ENCODE measurements at regions not wholly inside any gene's neighbourhood (a gene's known extent, or its start where the extent isn't known, plus 50 kb on each side); places are given as distances from the start of the nearest gene placed in this dataset.

DNA sequence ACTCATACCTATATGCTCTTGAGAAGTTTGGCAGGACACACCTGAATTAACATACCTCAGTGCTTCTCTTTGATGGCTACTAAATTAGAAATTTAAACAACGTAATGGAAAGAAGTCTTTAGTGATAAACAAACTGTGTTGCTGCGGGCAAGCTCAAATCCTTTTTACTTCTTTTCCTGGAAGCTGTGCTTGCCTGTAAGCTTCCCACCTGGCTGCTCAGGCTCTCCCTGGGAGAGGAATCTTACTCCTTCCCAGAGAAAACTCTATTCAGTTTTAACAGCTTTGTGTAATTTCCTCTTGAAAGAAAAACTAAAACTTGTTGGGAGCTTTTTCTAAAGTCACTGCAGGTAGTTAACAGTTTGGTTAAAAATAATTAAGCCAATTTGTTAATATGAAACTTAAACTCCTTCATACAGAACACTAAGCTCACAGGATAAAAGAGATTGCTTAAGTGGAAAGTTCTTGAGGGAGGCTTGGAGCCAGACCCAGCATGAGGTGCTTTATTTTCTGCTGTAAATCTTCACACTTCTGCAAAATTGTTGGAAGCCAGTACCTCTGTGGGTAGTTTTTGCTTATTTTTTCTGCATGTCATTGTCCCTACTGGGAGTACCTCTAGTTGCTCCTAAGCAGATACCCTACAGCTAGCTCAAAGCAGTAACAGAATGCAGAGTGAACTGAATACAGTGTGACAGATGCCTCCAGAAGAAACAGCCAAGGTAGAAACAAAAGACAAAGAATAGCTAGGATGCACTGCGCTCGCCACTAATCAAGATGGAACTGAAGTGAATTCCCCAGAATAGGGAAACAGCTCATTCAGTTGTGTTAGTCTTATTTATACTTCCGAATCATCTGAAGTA lies 1253.0 kb downstream of the PCDH17 start:
- TF ChIP-seq, protein P1, sequence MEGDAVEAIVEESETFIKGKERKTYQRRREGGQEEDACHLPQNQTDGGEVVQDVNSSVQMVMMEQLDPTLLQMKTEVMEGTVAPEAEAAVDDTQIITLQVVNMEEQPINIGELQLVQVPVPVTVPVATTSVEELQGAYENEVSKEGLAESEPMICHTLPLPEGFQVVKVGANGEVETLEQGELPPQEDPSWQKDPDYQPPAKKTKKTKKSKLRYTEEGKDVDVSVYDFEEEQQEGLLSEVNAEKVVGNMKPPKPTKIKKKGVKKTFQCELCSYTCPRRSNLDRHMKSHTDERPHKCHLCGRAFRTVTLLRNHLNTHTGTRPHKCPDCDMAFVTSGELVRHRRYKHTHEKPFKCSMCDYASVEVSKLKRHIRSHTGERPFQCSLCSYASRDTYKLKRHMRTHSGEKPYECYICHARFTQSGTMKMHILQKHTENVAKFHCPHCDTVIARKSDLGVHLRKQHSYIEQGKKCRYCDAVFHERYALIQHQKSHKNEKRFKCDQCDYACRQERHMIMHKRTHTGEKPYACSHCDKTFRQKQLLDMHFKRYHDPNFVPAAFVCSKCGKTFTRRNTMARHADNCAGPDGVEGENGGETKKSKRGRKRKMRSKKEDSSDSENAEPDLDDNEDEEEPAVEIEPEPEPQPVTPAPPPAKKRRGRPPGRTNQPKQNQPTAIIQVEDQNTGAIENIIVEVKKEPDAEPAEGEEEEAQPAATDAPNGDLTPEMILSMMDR (IDR thresholded peaks at IDR 0.05; ENCODE audit: low read depth, low read length, poor library complexity, severe bottlenecking): no peak
- no peak for TF ChIP-seq EZH2phosphoT487 (IDR thresholded peaks at IDR 0.05; ENCODE audit: borderline replicate concordance, low read length)

All from DOHH2 (cell line).